Muscle of leg (tissue), 3 donors: ENCODE measurements at regions not wholly inside any gene's neighbourhood (a gene's known extent, or its start where the extent isn't known, plus 50 kb on each side); places are given as distances from the start of the nearest gene placed in this dataset.
"Not testable (repeated sequence)": the region's sequence is repeated elsewhere in the genome, so short reads cannot be mapped to it uniquely, and the experiment has no call there.

ENCODE experiments used
- DNase-seq: peaks from one replicate; pipeline ENCODE4 v3.0.0; 2013
- H3K27ac ChIP-seq: one replicate; pipeline ENCODE4 v1.5.1; 2013; ENCODE audit warnings: mild to moderate bottlenecking, low read length, control low read depth
- H3K27me3 ChIP-seq: one replicate; pipeline ENCODE4 v1.6.1; 2013; ENCODE audit warnings: low read length; ENCODE audit not compliant: control insufficient read depth, insufficient read depth
- H3K36me3 ChIP-seq: one replicate; pipeline ENCODE4 v1.6.1; 2013; ENCODE audit warnings: low read length; ENCODE audit not compliant: control insufficient read depth, insufficient read depth
- H3K4me1 ChIP-seq: one replicate; pipeline ENCODE4 v1.6.1; 2013; ENCODE audit warnings: low read length; ENCODE audit not compliant: control insufficient read depth, insufficient read depth
- H3K4me3 ChIP-seq: one replicate; pipeline ENCODE4 v1.5.1; 2013; ENCODE audit warnings: low read length, control low read depth
- H3K9me3 ChIP-seq: replicated peaks from 2 replicates; pipeline ENCODE4 v1.6.1; 2013; ENCODE audit warnings: low read depth, low read length; ENCODE audit not compliant: control insufficient read depth
- WGBS: methylation state at CpG from one replicate; pipeline ENCODE4 v1.1.5; 2013; ENCODE audit warnings: missing lambda C conversion rate; ENCODE audit not compliant: insufficient coverage; 5-methylcytosine and 5-hydroxymethylcytosine counted together

DNA sequence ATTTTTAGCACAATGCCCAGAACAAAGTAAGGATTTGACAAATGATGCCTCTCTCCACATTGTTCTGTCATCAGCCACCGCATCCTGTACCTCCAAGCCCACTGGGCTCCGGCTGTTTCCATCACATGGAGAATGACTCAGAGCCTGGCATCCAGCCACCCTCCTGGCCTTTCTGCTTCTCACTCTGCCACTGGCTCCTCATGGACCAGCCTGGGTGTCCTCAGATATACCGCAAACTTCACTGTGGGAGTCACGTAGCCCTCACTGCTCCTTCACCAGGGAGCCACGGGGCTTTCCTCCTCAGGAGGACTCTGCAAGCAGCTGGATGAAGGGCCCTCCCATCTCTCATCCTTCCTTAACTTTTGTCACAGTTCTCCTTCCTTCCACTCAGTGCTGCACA is 943.0 kb downstream of the TUBA3C start:
- H3K4me3 ChIP-seq, H3K27ac ChIP-seq, H3K4me1 ChIP-seq, H3K27me3 ChIP-seq, H3K36me3 ChIP-seq, DNase-seq: not testable (repeated sequence)
- 71% methylated on average over 4 of the region's 5 CpGs for WGBS
- peaks cover 15% of the 10 kb centered on the region for H3K9me3 ChIP-seq

DNA sequence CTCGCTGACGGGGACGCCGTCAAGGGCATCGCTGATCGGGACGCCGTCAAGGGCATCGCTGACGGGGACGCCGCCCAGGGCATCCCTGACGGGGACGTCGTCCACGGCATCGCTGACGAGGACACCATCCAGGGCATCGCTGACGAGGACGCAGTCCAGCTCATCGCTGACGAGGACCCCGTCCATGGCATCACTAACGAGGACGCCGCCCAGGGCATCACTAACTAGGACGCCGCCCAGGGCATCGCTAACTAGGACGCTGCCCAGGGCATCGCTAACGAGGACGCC is 945.2 kb downstream of the TUBA3C start:
- DNase-seq, result no peak
- Histone ChIP-seq H3K36me3 (no peaks in the 10 kb centered on the region), H3K9me3 (peaks cover 19% of the 10 kb centered on the region), H3K27me3 (no peaks in the 10 kb centered on the region), H3K4me3 (no peak overlapping the region), H3K4me1 (no peaks in the 10 kb centered on the region), H3K27ac (no peak overlapping the region)
- 93% methylated on average over 34 of the region's 34 CpGs for WGBS

DNA sequence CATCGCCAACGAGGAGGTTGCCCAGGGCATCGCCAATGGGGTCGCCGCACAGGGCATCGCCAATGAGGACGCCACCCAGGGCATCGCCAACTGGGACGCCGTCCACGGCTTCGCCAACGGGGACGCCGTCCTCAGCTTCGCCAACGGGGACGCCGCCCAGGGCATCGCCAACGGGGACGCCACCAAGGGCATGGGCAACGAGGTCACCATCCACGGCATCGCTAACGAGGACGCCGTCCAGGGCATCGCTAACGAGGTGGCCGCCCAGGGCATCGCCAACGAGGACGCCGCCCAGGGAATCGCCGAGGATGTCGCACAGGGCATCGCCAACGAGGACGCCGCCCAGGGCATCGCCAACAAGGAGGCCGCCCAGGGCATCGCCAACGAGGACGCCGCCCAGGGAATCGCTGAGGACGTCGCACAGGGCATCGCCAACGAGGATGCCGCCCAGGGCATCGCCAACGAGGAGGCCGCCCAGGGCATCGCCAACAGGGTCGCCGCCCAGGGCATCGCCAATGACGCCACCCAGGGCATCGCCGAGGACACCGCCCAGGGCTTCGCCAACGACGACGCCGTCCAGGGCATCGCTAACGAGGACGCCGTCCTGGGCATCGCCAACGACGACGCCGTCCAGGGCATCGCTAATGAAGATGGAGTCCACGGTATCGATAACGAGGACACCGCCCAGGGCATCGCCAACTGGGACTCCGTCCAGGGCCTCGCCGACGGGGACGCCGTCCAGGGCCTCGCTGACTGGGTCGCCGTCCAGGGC is 945.7 kb downstream of the TUBA3C start:
- no peaks in the 10 kb centered on the region for H3K36me3 ChIP-seq
- no peak for DNase-seq
- 94% methylated on average over 94 of the region's 94 CpGs for WGBS
- no peak overlapping the region for H3K4me3 ChIP-seq
- H3K27me3 ChIP-seq, result no peaks in the 10 kb centered on the region
- H3K4me1 ChIP-seq, result no peaks in the 10 kb centered on the region
- peaks cover 19% of the 10 kb centered on the region for H3K9me3 ChIP-seq
- H3K27ac ChIP-seq, result no peak overlapping the region

DNA sequence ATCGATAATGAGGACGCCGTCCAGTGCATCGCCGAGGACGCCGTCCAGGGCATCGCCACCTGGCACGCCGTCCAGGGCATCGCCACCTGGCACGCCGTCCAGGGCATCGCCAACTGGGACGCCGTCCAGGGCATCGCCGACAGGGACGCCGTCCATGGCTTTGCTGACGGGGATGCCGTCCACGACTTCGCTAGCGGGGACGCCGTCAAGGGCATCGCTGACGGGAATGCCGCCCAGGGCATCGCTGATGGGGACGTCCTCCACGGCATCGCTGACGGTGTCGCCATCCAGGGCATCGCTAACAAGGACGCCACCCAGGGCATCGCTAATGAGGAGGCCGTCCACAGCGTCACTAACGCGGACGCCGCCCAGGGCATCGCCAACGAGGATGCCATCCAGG is 946.5 kb downstream of the TUBA3C start:
- H3K4me1 ChIP-seq, result no peaks in the 10 kb centered on the region
- WGBS, result 95% methylated on average over 47 of the region's 47 CpGs
- peaks cover 17% of the 10 kb centered on the region for H3K9me3 ChIP-seq
- no peak overlapping the region for H3K27ac ChIP-seq
- no peak for DNase-seq
- no peaks in the 10 kb centered on the region for H3K27me3 ChIP-seq
- no peaks in the 10 kb centered on the region for H3K36me3 ChIP-seq
- no peak overlapping the region for H3K4me3 ChIP-seq

DNA sequence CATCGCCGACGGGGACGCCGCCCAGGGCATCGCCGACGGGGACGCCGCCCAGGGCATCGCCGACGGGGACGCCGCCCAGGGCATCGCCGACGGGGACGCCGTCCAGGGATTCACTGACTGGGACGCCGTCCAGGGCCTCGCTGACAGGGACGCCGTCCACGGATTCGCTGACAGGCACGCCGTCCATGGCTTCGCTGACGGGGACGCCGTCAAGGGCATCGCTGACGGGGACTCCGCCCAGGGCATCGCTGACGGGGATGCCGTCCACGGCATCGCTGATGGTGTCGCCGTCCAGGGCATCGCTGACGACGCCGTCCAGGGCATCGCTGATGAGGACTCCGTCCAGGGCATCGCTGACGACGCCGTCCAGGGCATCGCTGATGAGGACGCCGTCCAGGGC is 947.2 kb downstream of the TUBA3C start:
- WGBS, result 94% methylated on average over 53 of the region's 56 CpGs
- H3K9me3 ChIP-seq, result peaks cover 17% of the 10 kb centered on the region
- not testable (repeated sequence) for DNase-seq, H3K27me3 ChIP-seq, H3K27ac ChIP-seq, H3K4me1 ChIP-seq, H3K4me3 ChIP-seq, H3K36me3 ChIP-seq

DNA sequence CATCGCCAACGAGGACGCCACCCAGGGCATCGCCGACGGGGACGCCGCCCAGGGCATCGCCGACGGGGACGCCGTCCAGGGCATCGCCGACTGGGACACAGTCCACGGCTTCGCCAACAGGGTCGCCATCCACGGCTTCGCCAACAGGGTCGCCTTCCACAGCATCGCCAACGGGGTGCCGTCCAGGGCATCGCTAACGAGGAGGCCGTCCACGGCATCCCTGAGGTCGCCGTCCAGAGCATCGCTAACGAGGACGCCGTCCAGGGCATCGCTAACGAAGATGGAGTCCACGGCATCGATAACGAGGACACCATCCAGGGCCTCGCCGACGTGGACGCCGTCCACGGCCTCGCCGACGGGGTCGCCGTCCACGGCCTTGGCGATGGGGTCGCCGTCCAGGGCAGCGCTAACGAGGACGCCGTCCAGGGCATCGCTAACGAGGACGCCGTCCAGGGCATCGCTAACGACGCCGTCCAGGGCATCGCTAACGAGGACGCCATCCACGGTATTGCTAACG is 947.8 kb downstream of the TUBA3C start:
- DNase-seq, result no peak
- WGBS, result 94% methylated on average over 71 of the region's 71 CpGs

DNA sequence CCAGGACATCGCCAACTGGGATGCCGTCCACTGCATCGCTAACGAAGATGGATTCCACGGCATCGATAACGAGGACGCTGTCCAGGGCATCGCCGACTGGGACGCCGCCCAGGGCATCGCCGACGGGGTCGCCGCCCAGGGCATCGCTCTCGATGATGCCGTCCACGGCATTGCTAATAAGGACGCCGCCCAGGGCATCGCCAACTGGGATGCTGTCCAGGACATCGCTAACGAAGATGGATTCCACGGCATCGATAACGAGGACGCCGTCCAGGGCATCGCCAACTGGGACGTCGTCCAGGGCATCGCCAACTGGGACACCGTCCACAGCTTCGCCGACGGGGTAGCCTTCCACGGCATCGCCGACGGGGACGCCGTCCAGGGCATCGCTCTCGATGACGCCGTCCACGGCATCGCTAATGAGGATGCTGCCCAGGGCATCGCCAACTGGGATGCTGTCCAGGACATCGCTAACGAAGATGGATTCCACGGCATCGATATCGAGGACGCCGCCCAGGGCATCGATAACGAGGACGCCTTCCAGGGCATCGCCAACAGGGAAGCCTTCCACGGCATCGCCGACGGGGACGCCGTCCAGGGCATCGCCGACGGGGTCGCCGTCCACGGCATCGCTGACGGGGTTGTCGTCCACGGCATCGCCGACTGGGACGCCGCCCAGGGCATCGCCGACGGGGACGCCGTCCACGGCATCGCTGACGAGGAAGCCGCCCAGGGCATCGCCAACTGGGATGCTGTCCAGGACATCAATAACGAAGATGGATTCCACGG is 948.4 kb downstream of the TUBA3C start:
- Histone ChIP-seq H3K4me3 (no peak overlapping the region), H3K36me3 (no peaks in the 10 kb centered on the region), H3K27me3 (no peaks in the 10 kb centered on the region), H3K27ac (no peak overlapping the region), H3K9me3 (peaks cover 17% of the 10 kb centered on the region), H3K4me1 (no peaks in the 10 kb centered on the region)
- WGBS, result 96% methylated on average over 95 of the region's 95 CpGs
- DNase-seq, result no peak

More for the DNA sequence above, 947.8 kb downstream of the TUBA3C start:
- Histone ChIP-seq H3K9me3 (peaks cover 17% of the 10 kb centered on the region), H3K36me3 (no peaks in the 10 kb centered on the region), H3K27ac (no peak overlapping the region), H3K4me1 (no peaks in the 10 kb centered on the region), H3K4me3 (no peak overlapping the region), H3K27me3 (no peaks in the 10 kb centered on the region)

DNA sequence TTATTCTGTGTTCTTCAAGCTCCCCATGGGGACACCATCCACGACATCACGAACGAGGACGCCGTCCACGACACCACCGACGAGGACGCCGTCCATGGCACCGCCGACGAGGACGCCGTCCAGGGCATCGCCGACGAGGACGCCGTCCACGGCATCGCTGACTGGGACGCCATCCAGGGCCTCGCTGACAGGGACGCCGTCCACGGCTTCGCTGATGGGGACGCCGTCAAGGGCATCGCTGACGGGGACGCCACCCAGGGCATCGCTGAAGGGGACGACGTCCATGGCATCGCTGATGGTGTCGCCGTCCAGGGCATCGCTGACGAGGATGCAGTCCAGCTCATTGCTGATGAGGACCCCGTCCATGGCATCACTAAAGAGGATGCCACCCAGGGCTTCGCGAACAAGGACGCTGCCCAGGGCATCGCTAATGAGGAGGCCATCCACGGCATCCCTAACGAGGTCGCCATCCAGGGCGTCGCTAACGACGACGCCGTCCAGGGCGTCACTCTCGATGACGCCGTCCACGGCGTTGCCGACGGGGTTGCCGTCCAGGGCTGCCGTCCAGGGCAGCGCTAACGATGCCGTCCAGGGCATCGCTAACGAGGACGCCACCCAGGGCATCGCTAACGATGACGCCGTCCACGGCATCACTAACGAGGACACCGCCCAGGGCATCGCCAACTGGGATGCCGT is 949.2 kb downstream of the TUBA3C start:
- Histone ChIP-seq H3K36me3 (no peaks in the 10 kb centered on the region), H3K9me3 (peaks cover 17% of the 10 kb centered on the region), H3K27me3 (no peaks in the 10 kb centered on the region), H3K4me1 (no peaks in the 10 kb centered on the region), H3K4me3 (no peak overlapping the region), H3K27ac (no peak overlapping the region)
- no peak for DNase-seq
- WGBS, result 95% methylated on average over 80 of the region's 80 CpGs

DNA sequence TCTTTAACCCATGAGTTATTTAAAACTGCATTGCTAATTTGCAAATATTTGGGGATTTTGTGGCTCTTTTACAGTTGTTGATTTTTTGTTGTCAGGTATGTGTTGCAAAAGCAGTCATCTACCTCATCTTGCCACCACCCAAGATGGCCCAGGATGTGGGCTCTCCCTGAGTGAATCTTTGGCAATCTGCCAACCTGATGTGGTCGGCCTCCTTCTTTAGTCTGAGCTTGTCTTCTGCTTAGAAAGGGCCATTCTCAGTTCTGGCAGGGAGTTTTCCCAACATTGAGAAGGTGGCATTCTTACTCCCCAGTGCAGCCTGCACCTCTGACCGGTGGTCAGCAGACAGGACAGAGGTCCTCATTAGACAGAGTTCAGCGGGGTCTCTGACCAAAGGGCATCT is 957.2 kb downstream of the TUBA3C start:
- not testable (repeated sequence) for H3K27me3 ChIP-seq, H3K9me3 ChIP-seq, H3K36me3 ChIP-seq, H3K27ac ChIP-seq, H3K4me1 ChIP-seq, DNase-seq, H3K4me3 ChIP-seq
- 71% methylated on average over 3 of the region's 3 CpGs for WGBS

DNA sequence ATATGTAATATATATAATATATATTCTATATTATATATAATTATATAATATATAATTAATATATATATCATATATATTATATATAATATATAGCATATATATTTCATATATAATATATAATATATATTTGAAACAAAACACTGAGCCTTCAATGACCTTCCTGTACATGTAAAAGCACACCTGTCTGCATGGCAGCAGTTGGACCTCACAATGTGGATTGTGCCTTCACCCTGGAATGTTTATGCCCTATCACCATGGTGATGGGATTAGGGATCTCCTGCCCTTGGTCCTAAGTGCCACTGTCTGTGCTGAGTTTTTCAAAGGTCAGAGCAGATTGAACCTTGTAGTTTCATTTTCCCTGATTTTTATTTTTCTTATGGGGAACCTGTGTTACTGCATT is 966.9 kb downstream of the TUBA3C start:
- H3K4me1 ChIP-seq, H3K27me3 ChIP-seq, H3K27ac ChIP-seq, H3K36me3 ChIP-seq, H3K4me3 ChIP-seq, DNase-seq, H3K9me3 ChIP-seq: not testable (repeated sequence)
